Naive thymus-derived CD4-positive, alpha-beta T cell (primary cell): ENCODE measurements at regions not wholly inside any gene's neighbourhood (a gene's known extent, or its start where the extent isn't known, plus 50 kb on each side); places are given as distances from the start of the nearest gene placed in this dataset.

ENCODE experiments used
- ATAC-seq: fragments of 150-1000 bp; cut with Tn5 transposase; 2 replicates; pipeline ENCODE4 v1.10.0; 2021; ENCODE audit warnings: mild to moderate bottlenecking, moderate library complexity
- CTCF ChIA-PET: fragments of 350-600 bp; sonication (Branson Sonifier 250); formaldehyde crosslinking; loops from one replicate; lab custom pipeline; 2021; ENCODE audit warnings: antibody characterized with exemption; lab: Charles Lee
- POLR2A ChIA-PET: fragments of 350-600 bp; sonication (Branson Sonifier 250); formaldehyde crosslinking; loops from one replicate; lab custom pipeline; 2021; ENCODE audit warnings: antibody characterized with exemption, inconsistent platforms; lab: Charles Lee
- DNase-seq, 9 donors: peaks; one replicate each; pipeline versions ENCODE4 v3.0.0 to v3.0.0-alpha.2; 2020 to 2022; ENCODE audit warnings: mixed read lengths in 1 of 9
- H3K27ac ChIP-seq: one replicate; pipeline ENCODE4 v1.7.0; 2013; ENCODE audit warnings: mild to moderate bottlenecking, low read depth, low read length, moderate library complexity
- H3K27me3 ChIP-seq, 2 donors: one replicate each; pipeline ENCODE4 v1.7.0; 2013; ENCODE audit warnings: low read length in 2 of 2, mild to moderate bottlenecking in 2 of 2, moderate library complexity in 2 of 2; ENCODE audit not compliant: control insufficient read depth in 2 of 2, insufficient read depth in 2 of 2
- H3K36me3 ChIP-seq, 3 experiments: 1 replicate in 2 of 3; 2 replicates in 1 of 3; pipeline ENCODE4 v1.7.0; 2013; ENCODE audit warnings: low read length in 3 of 3, mild to moderate bottlenecking in 3 of 3, moderate library complexity in 1 of 3; ENCODE audit not compliant: insufficient read depth in 3 of 3, control insufficient read depth in 2 of 3
- H3K4me1 ChIP-seq, 2 donors: one replicate each; pipeline ENCODE4 v1.7.0; 2013; ENCODE audit warnings: low read length in 2 of 2, mild to moderate bottlenecking in 2 of 2, moderate library complexity in 1 of 2; ENCODE audit not compliant: control insufficient read depth in 2 of 2, insufficient read depth in 2 of 2
- H3K4me3 ChIP-seq: 2 replicates; pipeline ENCODE4 v1.7.0; 2013; ENCODE audit warnings: mild to moderate bottlenecking, low read length
- H3K9me3 ChIP-seq, 3 experiments: 1 replicate in 2 of 3; 2 replicates in 1 of 3; pipeline ENCODE4 v1.7.0; 2013; ENCODE audit warnings: low read length in 3 of 3; ENCODE audit not compliant: control insufficient read depth in 2 of 3
- H3K27ac Mint-ChIP-seq, 9 donors: one replicate each; pipeline ENCODE4 v1.8.0; 2020 to 2022; ENCODE audit warnings: mixed read lengths in 9 of 9, mild to moderate bottlenecking in 8 of 9, moderate library complexity in 5 of 9, inconsistent platforms in 2 of 9
- H3K27me3 Mint-ChIP-seq, 5 donors: one replicate each; pipeline ENCODE4 v1.8.0; 2021 to 2022; ENCODE audit warnings: mixed read lengths in 5 of 5, mild to moderate bottlenecking in 1 of 5
- H3K36me3 Mint-ChIP-seq, 5 donors: one replicate each; pipeline ENCODE4 v1.8.0; 2020 to 2022; ENCODE audit warnings: mixed read lengths in 5 of 5, mild to moderate bottlenecking in 3 of 5, inconsistent platforms in 1 of 5
- H3K4me1 Mint-ChIP-seq, 7 donors: one replicate each; pipeline ENCODE4 v1.8.0; 2020 to 2022; ENCODE audit warnings: mixed read lengths in 7 of 7, mild to moderate bottlenecking in 3 of 7, inconsistent platforms in 1 of 7
- H3K4me3 Mint-ChIP-seq, 10 donors: one replicate each; pipeline ENCODE4 v1.8.0; 2020 to 2022; ENCODE audit warnings: mild to moderate bottlenecking in 10 of 10, mixed read lengths in 10 of 10, moderate library complexity in 6 of 10, inconsistent platforms in 2 of 10
- H3K9me3 Mint-ChIP-seq, 11 donors: one replicate each; pipeline ENCODE4 v1.8.0; 2020 to 2022; ENCODE audit warnings: mixed read lengths in 11 of 11, mild to moderate bottlenecking in 4 of 11, inconsistent platforms in 1 of 11, moderate library complexity in 1 of 11
- intact Hi-C, 2 donors: fragments of 100-400 bp; cut with micrococcal nuclease; formaldehyde crosslinking; loops; one replicate each; pipeline ENCODE4 v1.15.1; 2023

- Histone ChIP-seq H3K27me3 (no peaks in the 10 kb centered on the region), H3K4me3 (peak overlapping the region; percentile 24), H3K4me1 (peaks cover 23 to 30% of the 10 kb centered on the region in 2 donors), H3K36me3 (no peaks in the 10 kb centered on the region), H3K9me3 (no peaks in the 10 kb centered on the region), H3K27ac (no peak overlapping the region)
- peak; percentile 87 for ATAC-seq
- Mint-ChIP-seq H3K27ac (peak overlapping the region; percentile 16 to 92 (median 74)), H3K36me3 (peaks cover 0 to 4% (median 0%) of the 10 kb centered on the region in 5 donors), H3K27me3 (peaks cover 0 to 6% (median 0%) of the 10 kb centered on the region in 5 donors), H3K9me3 (no peaks in the 10 kb centered on the region), H3K4me3 (peak overlapping the region; percentile 55 to 90 (median 80)), H3K4me1 (peaks cover 27 to 55% (median 52%) of the 10 kb centered on the region in 7 donors)
- intact Hi-C loops = loop anchor here (1.0 to 10.0 kb wide), 17 partner anchors 33 to 1243 kb away; partner anchors contain the start of genes CARF (in 1 of the 2), CD28 (in 1 of the 2), ICA1L (in 1 of the 2) and WDR12 (in 1 of the 2)
- DNase-seq = peak in 7 of 9 donors; percentile 59 to 80 (median 68)
- CTCF ChIA-PET = interaction anchor here (0.5 to 7.8 kb wide), 38 partner anchors 9 to 900 kb away, joined by 3 to 136 read pairs (median 4); partner anchors contain the start of genes CD28 and CTLA4
- POLR2A ChIA-PET = interaction anchor here (0.5 to 2.9 kb wide), 16 partner anchors 11 to 1302 kb away, joined by 3 to 13 read pairs (median 4); partner anchors contain the start of genes CD28 and CYP20A1
Measured at GRCh38 chr2:203814661-203815540, 52.7 kb upstream of the CTLA4 start.

- no peak for ATAC-seq
- no peaks in the 10 kb centered on the region for H3K9me3 ChIP-seq
- H3K27ac ChIP-seq = no peak overlapping the region
- intact Hi-C loops = loop anchor here (1.0 to 10.0 kb wide), 16 partner anchors 33 to 1243 kb away; partner anchors contain the start of genes CD28 (in 1 of the 2) and ICA1L (in 1 of the 2)
- Mint-ChIP-seq H3K4me3 (peak overlapping the region in 5 of 10 donors; percentile 76 to 90 (median 80)), H3K36me3 (peaks cover 0 to 4% (median 0%) of the 10 kb centered on the region in 5 donors), H3K9me3 (no peaks in the 10 kb centered on the region), H3K4me1 (peaks cover 27 to 49% (median 46%) of the 10 kb centered on the region in 7 donors), H3K27me3 (peaks cover 0 to 6% (median 0%) of the 10 kb centered on the region in 5 donors), H3K27ac (peak overlapping the region in 7 of 9 donors; percentile 13 to 92 (median 78))
- no peak overlapping the region for H3K4me3 ChIP-seq
- H3K36me3 ChIP-seq = no peaks in the 10 kb centered on the region
- H3K4me1 ChIP-seq = peaks cover 23 to 30% of the 10 kb centered on the region in 2 donors
- ChIA-PET POLR2A (interaction anchor here (0.5 to 2.9 kb wide), 10 partner anchors 49 to 333 kb away, joined by 3 to 13 read pairs (median 5); partner anchors contain the start of gene CD28), CTCF (interaction anchor here (0.5 to 7.8 kb wide), 27 partner anchors 10 to 901 kb away, joined by 3 to 136 read pairs (median 6); partner anchors contain the start of genes CD28 and CTLA4)
- DNase-seq = no peak
- H3K27me3 ChIP-seq = no peaks in the 10 kb centered on the region
Measured at GRCh38 chr2:203815541-203815898, 52.1 kb upstream of the CTLA4 start.

DNA sequence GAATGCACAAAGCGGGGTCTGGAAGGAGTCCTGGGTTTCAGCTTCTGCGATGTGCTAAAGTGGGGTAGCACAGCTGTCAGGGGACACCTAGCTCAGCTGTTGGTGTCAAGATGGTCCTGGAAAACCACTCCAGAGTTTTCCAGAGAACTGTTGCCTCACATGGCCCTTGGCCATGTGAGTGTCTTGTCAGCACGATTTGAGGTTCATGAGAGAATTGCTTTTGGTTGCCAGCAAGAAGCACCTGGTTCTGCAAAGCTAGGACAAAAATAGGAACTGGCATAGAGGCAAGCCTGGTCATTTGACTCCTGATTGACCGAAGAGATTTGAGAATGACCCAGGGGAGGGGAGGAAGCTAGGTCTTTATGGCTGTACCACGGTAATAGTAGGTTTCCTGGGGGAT lies 50.4 kb upstream of the CTLA4 start:
- no peak overlapping the region for H3K4me3 Mint-ChIP-seq
- H3K4me3 ChIP-seq = no peak overlapping the region
- POLR2A ChIA-PET = interaction anchor here (0.8 kb wide), 1 partner anchor 331 kb away, joined by 5 read pairs; no protein-coding TSS in a partner anchor
- no peaks in the 10 kb centered on the region for H3K36me3 Mint-ChIP-seq
- H3K27me3 ChIP-seq = no peaks in the 10 kb centered on the region
- CTCF ChIA-PET = interaction anchor here (0.6 to 7.8 kb wide), 7 partner anchors 34 to 363 kb away, joined by 3 to 136 read pairs (median 16); no protein-coding TSS in a partner anchor
- H3K36me3 ChIP-seq = no peaks in the 10 kb centered on the region
- DNase-seq = no peak
- peaks cover 14 to 18% of the 10 kb centered on the region in 2 donors for H3K4me1 ChIP-seq
- peaks cover 19 to 42% (median 34%) of the 10 kb centered on the region in 7 donors for H3K4me1 Mint-ChIP-seq
- no peak overlapping the region for H3K27ac ChIP-seq
- H3K9me3 Mint-ChIP-seq = no peaks in the 10 kb centered on the region
- peak overlapping the region in 1 of 9 donors; percentile 51 for H3K27ac Mint-ChIP-seq
- H3K27me3 Mint-ChIP-seq = peaks cover 0 to 4% (median 0%) of the 10 kb centered on the region in 5 donors
- no peak for ATAC-seq
- H3K9me3 ChIP-seq = no peaks in the 10 kb centered on the region
- intact Hi-C loops = loop anchor here (5.0 to 10.0 kb wide), 5 partner anchors 532 to 1245 kb away; partner anchors contain the start of gene ICA1L (in 1 of the 2)
